ENCODE measurements at regions not wholly inside any gene's neighbourhood (a gene's known extent, or its start where the extent isn't known, plus 50 kb on each side); places are given as distances from the start of the nearest gene placed in this dataset.
A peak's percentile ranks its signal among the peaks of the same experiment; 100 is the strongest.

- H3K9ac ChIP-seq (ENCODE audit: low read depth in 1 of 3, low read length in 3 of 3), result no peak overlapping the region
- no peaks in the 10 kb centered on the region for H3K36me3 ChIP-seq (ENCODE audit: control insufficient read depth in 3 of 3, insufficient read depth in 3 of 3, low read length in 3 of 3)
- H3K27me3 ChIP-seq (ENCODE audit: control insufficient read depth in 3 of 3, insufficient read depth in 3 of 3, low read length in 3 of 3), result no peaks in the 10 kb centered on the region
- H3K4me3 ChIP-seq (ENCODE audit: low read length in 3 of 3), result no peak overlapping the region
- H3K9me3 ChIP-seq (ENCODE audit: control insufficient read depth in 3 of 3, low read length in 3 of 3), result no peaks in the 10 kb centered on the region
- H3K27ac ChIP-seq (ENCODE audit: low read depth, low read length), result no peak overlapping the region
- H3K4me1 ChIP-seq (ENCODE audit: control insufficient read depth in 3 of 3, insufficient read depth in 3 of 3, low read length in 3 of 3), result no peaks in the 10 kb centered on the region
These were observed 842.1 kb upstream of the FANCL start for GRCh38 chr2:59083075-59083828.

GRCh38 chr2:59082657-59083056 is 841.5 kb upstream of the FANCL start:
- H3K27me3 ChIP-seq (ENCODE audit: control insufficient read depth in 3 of 3, insufficient read depth in 3 of 3, low read length in 3 of 3), result no peaks in the 10 kb centered on the region
- H3K27ac ChIP-seq (ENCODE audit: low read depth, low read length), result no peak overlapping the region
- H3K4me3 ChIP-seq (ENCODE audit: low read length in 3 of 3), result no peak overlapping the region
- no peak overlapping the region for H3K9ac ChIP-seq (ENCODE audit: low read depth in 1 of 3, low read length in 3 of 3)
- H3K9me3 ChIP-seq (ENCODE audit: control insufficient read depth in 3 of 3, low read length in 3 of 3), result no peaks in the 10 kb centered on the region
- no peaks in the 10 kb centered on the region for H3K4me1 ChIP-seq (ENCODE audit: control insufficient read depth in 3 of 3, insufficient read depth in 3 of 3, low read length in 3 of 3)
- no peaks in the 10 kb centered on the region for H3K36me3 ChIP-seq (ENCODE audit: control insufficient read depth in 3 of 3, insufficient read depth in 3 of 3, low read length in 3 of 3)

DNA sequence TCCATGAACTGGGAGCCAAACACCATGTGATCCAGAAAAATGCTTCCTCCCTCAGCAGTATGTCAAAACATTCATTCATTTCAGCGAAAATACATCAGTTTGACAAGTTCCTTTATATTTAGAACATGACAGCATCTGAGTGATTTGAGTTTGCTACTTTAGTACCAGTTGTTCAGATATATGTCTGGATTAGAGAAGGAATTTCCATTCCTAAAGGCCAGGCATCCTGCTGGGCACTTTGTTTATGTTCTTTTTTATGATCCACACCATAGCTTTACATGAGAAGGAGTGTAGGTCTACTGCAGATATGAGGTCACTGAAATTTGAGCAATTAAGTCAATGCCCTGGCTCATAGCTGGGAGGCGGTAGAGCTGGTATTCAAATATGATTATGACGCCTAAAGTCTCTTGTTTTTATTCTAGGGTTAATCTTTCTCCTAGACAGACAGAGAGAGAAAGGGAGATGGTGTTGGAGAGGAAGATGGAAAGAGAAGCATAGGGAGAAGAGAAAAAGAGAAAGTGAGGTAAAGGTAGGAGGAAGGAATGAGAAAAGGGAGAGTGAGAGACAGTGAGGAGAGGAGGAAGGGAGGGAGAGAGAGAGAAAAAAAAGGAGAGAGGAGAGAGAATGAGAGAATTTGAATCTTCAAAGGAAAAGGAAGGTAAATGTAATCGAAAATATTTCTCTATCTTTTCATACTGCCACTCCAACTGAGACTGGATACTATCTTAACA is 839.5 kb upstream of the FANCL start:
- no peaks in the 10 kb centered on the region for H3K27me3 ChIP-seq (ENCODE audit: control insufficient read depth in 3 of 3, insufficient read depth in 3 of 3, low read length in 3 of 3)
- no peaks in the 10 kb centered on the region for H3K36me3 ChIP-seq (ENCODE audit: control insufficient read depth in 3 of 3, insufficient read depth in 3 of 3, low read length in 3 of 3)
- no peak overlapping the region for H3K4me3 ChIP-seq (ENCODE audit: low read length in 3 of 3)
- H3K9me3 ChIP-seq (ENCODE audit: control insufficient read depth in 3 of 3, low read length in 3 of 3), result no peaks in the 10 kb centered on the region
- no peak overlapping the region for H3K27ac ChIP-seq (ENCODE audit: low read depth, low read length)
- H3K4me1 ChIP-seq (ENCODE audit: control insufficient read depth in 3 of 3, insufficient read depth in 3 of 3, low read length in 3 of 3), result no peaks in the 10 kb centered on the region
- no peak overlapping the region for H3K9ac ChIP-seq (ENCODE audit: low read depth in 1 of 3, low read length in 3 of 3)

- H3K9me3 ChIP-seq (ENCODE audit: control insufficient read depth in 3 of 3, low read length in 3 of 3), result no peaks in the 10 kb centered on the region
- H3K27me3 ChIP-seq (ENCODE audit: control insufficient read depth in 3 of 3, insufficient read depth in 3 of 3, low read length in 3 of 3), result no peaks in the 10 kb centered on the region
- no peak overlapping the region for H3K27ac ChIP-seq (ENCODE audit: low read depth, low read length)
- no peaks in the 10 kb centered on the region for H3K36me3 ChIP-seq (ENCODE audit: control insufficient read depth in 3 of 3, insufficient read depth in 3 of 3, low read length in 3 of 3)
- no peak overlapping the region for H3K9ac ChIP-seq (ENCODE audit: low read depth in 1 of 3, low read length in 3 of 3)
- no peaks in the 10 kb centered on the region for H3K4me1 ChIP-seq (ENCODE audit: control insufficient read depth in 3 of 3, insufficient read depth in 3 of 3, low read length in 3 of 3)
- H3K4me3 ChIP-seq (ENCODE audit: low read length in 3 of 3), result no peak overlapping the region
These were observed 836.9 kb upstream of the FANCL start for GRCh38 chr2:59077981-59078531.

DNA sequence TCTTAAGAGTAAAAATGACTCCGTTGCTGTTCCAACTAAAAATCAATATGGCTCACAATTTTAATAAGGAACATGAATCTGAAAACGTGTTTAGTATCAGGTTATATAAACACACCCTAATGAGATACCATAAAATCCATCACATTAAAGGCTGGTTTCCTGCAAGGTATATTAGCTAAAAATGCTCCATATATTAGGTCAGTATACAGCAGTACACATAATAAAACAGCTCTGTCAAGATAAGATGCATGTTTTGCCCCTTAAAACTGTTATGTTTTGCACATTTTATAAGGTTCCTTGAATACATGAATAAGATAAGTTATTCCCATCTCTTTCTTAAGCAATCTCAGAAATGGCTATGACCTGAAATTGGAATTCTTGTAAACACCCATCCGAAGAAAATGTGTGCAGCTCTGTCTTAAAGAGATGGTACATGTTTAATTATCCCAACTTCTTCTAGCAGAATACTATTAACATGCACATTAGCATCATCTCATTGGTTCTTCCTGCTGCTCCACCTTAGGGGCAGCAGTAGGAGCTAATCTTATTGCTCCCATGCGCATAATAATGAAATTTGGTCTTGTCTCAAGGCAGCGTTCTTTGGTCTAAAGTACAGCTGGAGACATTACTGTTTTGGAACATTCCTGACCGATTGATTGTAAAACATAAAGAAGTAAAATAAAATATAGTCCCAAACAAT is 836.1 kb upstream of the FANCL start:
- H3K9ac ChIP-seq (ENCODE audit: low read depth in 1 of 3, low read length in 3 of 3), result no peak overlapping the region
- H3K9me3 ChIP-seq (ENCODE audit: control insufficient read depth in 3 of 3, low read length in 3 of 3), result no peaks in the 10 kb centered on the region
- no peak overlapping the region for H3K27ac ChIP-seq (ENCODE audit: low read depth, low read length)
- H3K27me3 ChIP-seq (ENCODE audit: control insufficient read depth in 3 of 3, insufficient read depth in 3 of 3, low read length in 3 of 3), result no peaks in the 10 kb centered on the region
- H3K4me1 ChIP-seq (ENCODE audit: control insufficient read depth in 3 of 3, insufficient read depth in 3 of 3, low read length in 3 of 3), result no peaks in the 10 kb centered on the region
- no peaks in the 10 kb centered on the region for H3K36me3 ChIP-seq (ENCODE audit: control insufficient read depth in 3 of 3, insufficient read depth in 3 of 3, low read length in 3 of 3)
- H3K4me3 ChIP-seq (ENCODE audit: low read length in 3 of 3), result no peak overlapping the region

DNA sequence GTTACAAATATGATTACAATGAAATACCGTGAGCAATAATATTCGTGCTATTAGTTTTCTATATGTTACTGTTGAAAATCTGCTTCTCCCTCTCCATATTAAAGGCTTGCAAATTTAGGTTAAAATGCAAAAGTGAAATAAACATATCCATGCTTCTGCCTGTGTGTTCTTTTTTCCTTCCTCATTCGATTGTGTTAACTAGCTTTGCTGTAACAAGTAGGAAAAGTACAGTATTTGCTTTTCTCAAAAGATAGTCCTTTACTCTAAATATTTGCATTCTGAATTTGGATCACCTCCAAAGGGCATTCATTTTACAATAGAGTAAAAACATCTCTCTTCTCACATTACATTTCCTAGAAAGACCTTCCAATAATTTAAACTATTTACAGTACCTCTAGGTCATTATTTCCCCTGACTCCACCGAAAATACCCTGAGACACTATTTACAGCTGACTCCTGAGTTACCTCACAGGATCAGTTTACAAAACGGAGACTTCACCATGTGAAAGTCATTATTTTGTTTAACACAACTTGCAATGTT is 835.0 kb upstream of the FANCL start:
- Histone ChIP-seq H3K27ac (ENCODE audit: low read depth, low read length) (no peak overlapping the region), H3K9ac (ENCODE audit: low read depth in 1 of 3, low read length in 3 of 3) (no peak overlapping the region), H3K9me3 (ENCODE audit: control insufficient read depth in 3 of 3, low read length in 3 of 3) (no peaks in the 10 kb centered on the region), H3K4me3 (ENCODE audit: low read length in 3 of 3) (no peak overlapping the region), H3K36me3 (ENCODE audit: control insufficient read depth in 3 of 3, insufficient read depth in 3 of 3, low read length in 3 of 3) (no peaks in the 10 kb centered on the region), H3K27me3 (ENCODE audit: control insufficient read depth in 3 of 3, insufficient read depth in 3 of 3, low read length in 3 of 3) (no peaks in the 10 kb centered on the region), H3K4me1 (ENCODE audit: control insufficient read depth in 3 of 3, insufficient read depth in 3 of 3, low read length in 3 of 3) (no peaks in the 10 kb centered on the region)

GRCh38 chr2:59074071-59074470 is 832.9 kb upstream of the FANCL start:
- H3K27me3 ChIP-seq (ENCODE audit: control insufficient read depth in 3 of 3, insufficient read depth in 3 of 3, low read length in 3 of 3), result no peaks in the 10 kb centered on the region
- no peak overlapping the region for H3K9ac ChIP-seq (ENCODE audit: low read depth in 1 of 3, low read length in 3 of 3)
- no peak overlapping the region for H3K4me3 ChIP-seq (ENCODE audit: low read length in 3 of 3)
- no peaks in the 10 kb centered on the region for H3K4me1 ChIP-seq (ENCODE audit: control insufficient read depth in 3 of 3, insufficient read depth in 3 of 3, low read length in 3 of 3)
- H3K36me3 ChIP-seq (ENCODE audit: control insufficient read depth in 3 of 3, insufficient read depth in 3 of 3, low read length in 3 of 3), result no peaks in the 10 kb centered on the region
- H3K9me3 ChIP-seq (ENCODE audit: control insufficient read depth in 3 of 3, low read length in 3 of 3), result no peaks in the 10 kb centered on the region
- no peak overlapping the region for H3K27ac ChIP-seq (ENCODE audit: low read depth, low read length)

DNA sequence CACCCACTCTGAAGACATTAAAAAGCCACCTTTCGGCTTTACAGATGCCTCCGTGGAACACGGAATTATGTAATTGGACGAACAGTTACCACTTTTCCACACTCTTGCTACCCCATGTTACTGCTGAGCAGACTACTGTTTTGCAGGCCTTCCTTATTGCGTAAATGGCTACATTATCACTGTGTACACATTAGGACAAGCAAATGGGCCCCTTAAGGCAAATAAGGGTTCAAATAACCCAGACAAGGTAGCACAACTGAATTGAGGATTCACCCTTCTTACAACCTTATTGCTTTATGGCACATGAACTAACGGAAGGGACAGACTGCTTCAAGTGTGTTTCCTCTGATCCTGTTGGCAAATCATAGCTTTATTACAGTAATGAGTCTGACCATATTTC is 832.2 kb upstream of the FANCL start:
- H3K27me3 ChIP-seq (ENCODE audit: control insufficient read depth in 3 of 3, insufficient read depth in 3 of 3, low read length in 3 of 3), result no peaks in the 10 kb centered on the region
- peak overlapping the region in 1 of 3 donors; percentile 38 for H3K4me3 ChIP-seq (ENCODE audit: low read length in 3 of 3)
- H3K9me3 ChIP-seq (ENCODE audit: control insufficient read depth in 3 of 3, low read length in 3 of 3), result no peaks in the 10 kb centered on the region
- H3K27ac ChIP-seq (ENCODE audit: low read depth, low read length), result no peak overlapping the region
- no peaks in the 10 kb centered on the region for H3K36me3 ChIP-seq (ENCODE audit: control insufficient read depth in 3 of 3, insufficient read depth in 3 of 3, low read length in 3 of 3)
- H3K9ac ChIP-seq (ENCODE audit: low read depth in 1 of 3, low read length in 3 of 3), result no peak overlapping the region
- no peaks in the 10 kb centered on the region for H3K4me1 ChIP-seq (ENCODE audit: control insufficient read depth in 3 of 3, insufficient read depth in 3 of 3, low read length in 3 of 3)

- Histone ChIP-seq H3K4me1 (ENCODE audit: control insufficient read depth in 3 of 3, insufficient read depth in 3 of 3, low read length in 3 of 3) (no peaks in the 10 kb centered on the region), H3K9me3 (ENCODE audit: control insufficient read depth in 3 of 3, low read length in 3 of 3) (no peaks in the 10 kb centered on the region), H3K27ac (ENCODE audit: low read depth, low read length) (no peak overlapping the region), H3K4me3 (ENCODE audit: low read length in 3 of 3) (no peak overlapping the region), H3K36me3 (ENCODE audit: control insufficient read depth in 3 of 3, insufficient read depth in 3 of 3, low read length in 3 of 3) (no peaks in the 10 kb centered on the region), H3K27me3 (ENCODE audit: control insufficient read depth in 3 of 3, insufficient read depth in 3 of 3, low read length in 3 of 3) (no peaks in the 10 kb centered on the region), H3K9ac (ENCODE audit: low read depth in 1 of 3, low read length in 3 of 3) (no peak overlapping the region)
These were observed 827.1 kb upstream of the FANCL start for GRCh38 chr2:59068255-59068654.

All from skeletal muscle tissue (tissue), 3 donors.